ENCODE measurements at regions not wholly inside any gene's neighbourhood (a gene's known extent, or its start where the extent isn't known, plus 50 kb on each side); places are given as distances from the start of the nearest gene placed in this dataset.

DNA sequence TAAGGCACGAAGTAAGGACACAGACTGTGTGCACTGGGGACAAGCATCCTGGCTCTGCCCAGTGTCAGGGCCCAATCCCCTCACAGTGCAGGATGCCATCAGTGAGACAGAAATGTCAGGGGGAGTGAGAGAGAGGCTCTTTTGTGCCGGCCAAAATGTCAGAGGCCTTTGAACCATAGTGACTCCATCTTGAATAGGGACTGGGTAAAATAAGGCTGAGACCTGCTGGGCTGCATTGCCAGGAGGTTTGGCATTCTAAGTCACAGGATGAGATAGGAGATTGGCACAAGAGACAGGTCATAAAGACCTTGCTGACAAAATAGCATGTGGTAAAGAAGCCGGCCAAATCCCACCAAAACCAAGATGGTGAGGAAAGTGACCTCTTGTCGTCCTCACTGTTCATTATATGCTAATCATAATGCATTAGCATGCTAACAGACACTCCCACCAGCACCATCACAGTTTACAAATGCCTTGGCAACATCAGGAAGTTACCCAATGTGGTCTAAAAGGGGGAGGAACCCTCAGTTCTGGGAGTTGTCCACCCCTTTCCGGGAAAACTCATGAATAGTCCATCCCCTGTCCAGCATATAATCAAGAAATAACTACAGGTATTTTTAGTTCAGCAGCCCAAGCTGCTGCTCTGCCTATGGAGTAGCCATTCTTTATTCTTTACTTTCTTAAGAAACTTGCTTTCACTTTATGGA, 337.4 kb downstream of the LPIN1 start:
- Histone ChIP-seq H3K27me3 (ENCODE audit: control insufficient read depth, low read length) (no peaks in the 10 kb centered on the region), H3K4me2 (ENCODE audit: low read length) (no peak overlapping the region), H3K4me3 (ENCODE audit: low read length) (no peak overlapping the region), H3K9me2 (replicated peaks; ENCODE audit: control insufficient read depth, low read length) (no peaks in the 10 kb centered on the region), H3F3A (ENCODE audit: control insufficient read depth, insufficient read depth) (no peaks in the 10 kb centered on the region), H3K36me3 (ENCODE audit: control insufficient read depth, low read length) (no peaks in the 10 kb centered on the region), H4K20me1 (ENCODE audit: control insufficient read depth, insufficient read depth, low read depth, low read length) (no peaks in the 10 kb centered on the region), H3K9me3 (ENCODE audit: control insufficient read depth, insufficient read depth, low read length) (no peaks in the 10 kb centered on the region), H3K79me2 (ENCODE audit: control insufficient read depth, low read length) (no peaks in the 10 kb centered on the region), H3K4me1 (ENCODE audit: control insufficient read depth, low read length) (peaks cover 29% of the 10 kb centered on the region), H3K27ac (ENCODE audit: low read depth, low read length) (no peak overlapping the region)
- no peak for TF ChIP-seq EZH2phosphoT487 (IDR thresholded peaks at IDR 0.05; ENCODE audit: borderline replicate concordance, low read length)
- TF ChIP-seq CTCF (IDR thresholded peaks at IDR 0.05; ENCODE audit: low read depth, low read length, poor library complexity, severe bottlenecking) = no peak

DNA sequence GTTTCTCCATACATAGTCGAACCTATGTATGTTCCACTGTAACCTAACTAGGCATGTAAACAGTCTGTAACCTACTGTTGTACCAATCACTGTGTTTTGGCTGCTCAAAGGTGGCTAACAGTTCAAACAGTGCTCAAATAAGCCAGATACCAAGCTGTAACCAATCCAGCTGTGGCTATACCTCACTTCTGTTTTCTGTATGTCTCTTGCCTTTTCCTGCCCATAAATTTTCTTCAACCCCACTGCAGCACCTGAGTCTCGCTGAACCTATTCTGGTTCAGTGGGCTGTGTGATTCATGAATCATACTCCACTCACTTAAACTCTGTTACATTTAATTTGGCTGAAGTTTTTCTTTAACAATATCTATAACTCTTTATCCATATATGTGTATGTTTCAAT, 340.7 kb downstream of the LPIN1 start:
- no peaks in the 10 kb centered on the region for H3K9me2 ChIP-seq (replicated peaks; ENCODE audit: control insufficient read depth, low read length)
- no peak overlapping the region for H3K27ac ChIP-seq (ENCODE audit: low read depth, low read length)
- no peaks in the 10 kb centered on the region for H4K20me1 ChIP-seq (ENCODE audit: control insufficient read depth, insufficient read depth, low read depth, low read length)
- no peaks in the 10 kb centered on the region for H3K36me3 ChIP-seq (ENCODE audit: control insufficient read depth, low read length)
- peak overlapping the region; percentile 44 for H3K4me3 ChIP-seq (ENCODE audit: low read length)
- no peaks in the 10 kb centered on the region for H3K9me3 ChIP-seq (ENCODE audit: control insufficient read depth, insufficient read depth, low read length)
- no peaks in the 10 kb centered on the region for H3K79me2 ChIP-seq (ENCODE audit: control insufficient read depth, low read length)
- peak overlapping the region; percentile 49 for H3K4me2 ChIP-seq (ENCODE audit: low read length)
- H3K27me3 ChIP-seq (ENCODE audit: control insufficient read depth, low read length) = no peaks in the 10 kb centered on the region
- TF ChIP-seq EZH2phosphoT487 (IDR thresholded peaks at IDR 0.05; ENCODE audit: borderline replicate concordance, low read length) = no peak
- TF ChIP-seq CTCF (IDR thresholded peaks at IDR 0.05; ENCODE audit: low read depth, low read length, poor library complexity, severe bottlenecking) = no peak
- H3K4me1 ChIP-seq (ENCODE audit: control insufficient read depth, low read length) = peaks cover 30% of the 10 kb centered on the region
- 0 out of 2 replicates have a peak, but pooled peaks cover 2% of the 10 kb centered on the region for H3F3A ChIP-seq (ENCODE audit: control insufficient read depth, insufficient read depth)

- Histone ChIP-seq H3K4me2 (ENCODE audit: low read length) (peak overlapping the region; percentile 49), H3F3A (ENCODE audit: control insufficient read depth, insufficient read depth) (0 out of 2 replicates have a peak, but pooled peaks cover 2% of the 10 kb centered on the region), H3K79me2 (ENCODE audit: control insufficient read depth, low read length) (no peaks in the 10 kb centered on the region), H3K9me3 (ENCODE audit: control insufficient read depth, insufficient read depth, low read length) (no peaks in the 10 kb centered on the region), H3K27me3 (ENCODE audit: control insufficient read depth, low read length) (no peaks in the 10 kb centered on the region), H3K36me3 (ENCODE audit: control insufficient read depth, low read length) (no peaks in the 10 kb centered on the region), H3K27ac (ENCODE audit: low read depth, low read length) (no peak overlapping the region), H4K20me1 (ENCODE audit: control insufficient read depth, insufficient read depth, low read depth, low read length) (no peaks in the 10 kb centered on the region), H3K4me3 (ENCODE audit: low read length) (no peak overlapping the region), H3K4me1 (ENCODE audit: control insufficient read depth, low read length) (peaks cover 29% of the 10 kb centered on the region), H3K9me2 (replicated peaks; ENCODE audit: control insufficient read depth, low read length) (no peaks in the 10 kb centered on the region)
- TF ChIP-seq EZH2phosphoT487 (IDR thresholded peaks at IDR 0.05; ENCODE audit: borderline replicate concordance, low read length) = no peak
Measured at GRCh38 chr2:12087671-12088380, 341.4 kb downstream of the LPIN1 start.

DNA sequence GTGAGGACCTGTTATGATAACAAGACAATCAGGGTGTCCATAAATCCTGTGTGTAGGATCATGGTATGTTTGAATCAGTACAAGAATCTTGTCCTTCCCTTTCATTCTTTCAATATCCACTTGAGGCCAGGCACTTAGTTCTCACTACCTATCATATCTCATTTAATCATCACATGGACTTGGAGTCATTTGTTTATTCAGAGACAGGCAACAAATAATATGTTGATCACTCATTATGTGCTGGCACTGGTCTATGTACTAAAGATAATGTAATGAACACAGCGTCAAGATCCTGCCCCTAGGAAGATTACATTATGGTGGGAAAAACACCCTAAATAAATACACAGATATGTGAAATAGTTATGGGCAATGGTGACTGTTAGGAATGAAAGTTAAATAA, 342.6 kb downstream of the LPIN1 start:
- no peak overlapping the region for H3K4me3 ChIP-seq (ENCODE audit: low read length)
- 0 out of 2 replicates have a peak, but pooled peaks cover 2% of the 10 kb centered on the region for H3F3A ChIP-seq (ENCODE audit: control insufficient read depth, insufficient read depth)
- H3K27ac ChIP-seq (ENCODE audit: low read depth, low read length) = no peak overlapping the region
- H3K9me3 ChIP-seq (ENCODE audit: control insufficient read depth, insufficient read depth, low read length) = no peaks in the 10 kb centered on the region
- TF ChIP-seq CTCF (IDR thresholded peaks at IDR 0.05; ENCODE audit: low read depth, low read length, poor library complexity, severe bottlenecking) (no peak), EZH2phosphoT487 (IDR thresholded peaks at IDR 0.05; ENCODE audit: borderline replicate concordance, low read length) (no peak)
- H3K27me3 ChIP-seq (ENCODE audit: control insufficient read depth, low read length) = no peaks in the 10 kb centered on the region
- no peak overlapping the region for H3K4me2 ChIP-seq (ENCODE audit: low read length)
- H3K36me3 ChIP-seq (ENCODE audit: control insufficient read depth, low read length) = no peaks in the 10 kb centered on the region
- no peaks in the 10 kb centered on the region for H3K9me2 ChIP-seq (replicated peaks; ENCODE audit: control insufficient read depth, low read length)
- no peaks in the 10 kb centered on the region for H4K20me1 ChIP-seq (ENCODE audit: control insufficient read depth, insufficient read depth, low read depth, low read length)
- H3K4me1 ChIP-seq (ENCODE audit: control insufficient read depth, low read length) = peaks cover 18% of the 10 kb centered on the region
- H3K79me2 ChIP-seq (ENCODE audit: control insufficient read depth, low read length) = no peaks in the 10 kb centered on the region
